Stimulated activated CD4-positive, alpha-beta T cell treated with anti-CD3 and anti-CD28 coated beads, Interleukin-12 subunit alpha, Interleukin-12 subunit beta, amount 100 ng/mL, for 48 hours (primary cell): ENCODE measurements at regions not wholly inside any gene's neighbourhood (a gene's known extent, or its start where the extent isn't known, plus 50 kb on each side); places are given as distances from the start of the nearest gene placed in this dataset.

ENCODE experiments used
- DNase-seq, 3 donors: peaks; one replicate each; pipeline ENCODE4 v3.0.0-alpha.2; 2020; ENCODE audit warnings: low read depth in 2 of 3, low spot score in 1 of 3

DNA sequence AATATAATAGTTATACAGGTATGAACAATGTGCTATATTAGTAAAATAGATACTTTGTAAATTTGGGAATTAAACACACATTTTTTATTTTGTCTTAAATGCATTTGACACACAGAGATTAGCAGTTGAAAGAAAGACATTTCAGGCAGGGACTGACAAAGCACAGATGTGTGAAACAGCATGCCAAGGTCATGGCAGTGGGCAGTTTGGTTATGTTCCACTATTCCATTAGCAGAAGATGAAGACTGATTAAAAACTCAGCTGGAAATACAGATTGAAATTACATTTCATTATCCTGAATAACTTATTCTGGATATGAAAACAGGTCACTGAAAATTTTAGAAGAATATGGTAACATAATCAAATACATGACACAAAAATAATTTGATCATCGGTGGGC, 669.8 kb upstream of the LRFN5 start:
- no peak for DNase-seq

DNA sequence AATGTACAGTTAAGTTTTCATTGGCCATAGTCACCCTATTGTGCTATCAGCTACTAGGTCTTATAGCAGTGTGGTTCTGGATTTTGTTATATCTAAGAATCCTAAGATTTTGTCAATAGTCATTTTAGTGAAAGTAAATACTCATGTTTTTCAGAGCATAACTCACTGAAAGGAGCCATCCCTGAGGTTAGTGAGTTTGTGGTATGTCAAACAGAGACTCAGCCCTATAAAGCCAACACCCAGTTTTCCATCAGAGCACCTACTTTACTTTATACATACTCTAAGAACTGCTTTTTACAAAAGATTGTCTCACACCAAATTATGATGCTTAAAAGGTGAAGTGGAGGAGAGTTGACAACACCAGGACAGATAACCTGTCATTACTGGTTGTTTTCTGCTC, 686.3 kb upstream of the LRFN5 start:
- no peak for DNase-seq

DNA sequence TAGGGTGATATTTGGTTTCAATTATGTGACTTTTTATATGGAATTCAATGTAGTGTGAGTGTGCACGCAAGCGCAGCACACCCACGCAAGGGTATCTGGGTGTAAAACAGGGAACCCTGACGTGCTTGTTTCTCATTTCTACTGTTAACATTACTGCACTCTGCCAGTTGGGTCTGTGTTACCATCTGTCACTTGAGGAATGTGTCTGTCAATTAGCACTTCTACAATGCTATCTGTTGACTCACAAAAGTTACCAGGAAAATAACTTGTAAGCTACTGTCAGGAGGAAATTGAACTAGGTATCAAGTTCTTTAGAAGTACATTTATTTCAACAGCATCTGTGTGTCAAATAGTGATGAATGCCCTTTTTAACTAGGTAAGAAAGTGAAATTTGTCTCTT, 695.5 kb upstream of the LRFN5 start:
- DNase-seq = no peak

DNA sequence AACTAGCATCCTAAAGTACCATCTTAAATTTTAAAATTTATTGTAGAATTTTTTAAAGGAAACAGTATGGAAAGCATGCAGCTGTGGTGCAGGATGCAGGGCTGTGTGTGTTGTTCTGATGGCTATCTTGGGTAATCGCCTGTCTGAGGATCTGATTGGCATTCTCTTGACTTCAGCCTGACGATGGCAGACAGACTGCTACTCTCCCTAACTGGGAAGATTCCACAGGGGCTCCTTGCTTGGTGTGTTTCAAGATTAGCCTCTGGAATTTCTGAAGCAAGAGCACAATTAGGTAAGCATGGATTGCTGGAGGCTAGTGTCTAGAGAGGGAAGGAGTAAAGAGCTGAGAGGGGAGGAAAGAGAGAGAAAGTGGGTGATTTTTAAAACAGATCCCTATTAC, 696.8 kb upstream of the LRFN5 start:
- no peak for DNase-seq

DNA sequence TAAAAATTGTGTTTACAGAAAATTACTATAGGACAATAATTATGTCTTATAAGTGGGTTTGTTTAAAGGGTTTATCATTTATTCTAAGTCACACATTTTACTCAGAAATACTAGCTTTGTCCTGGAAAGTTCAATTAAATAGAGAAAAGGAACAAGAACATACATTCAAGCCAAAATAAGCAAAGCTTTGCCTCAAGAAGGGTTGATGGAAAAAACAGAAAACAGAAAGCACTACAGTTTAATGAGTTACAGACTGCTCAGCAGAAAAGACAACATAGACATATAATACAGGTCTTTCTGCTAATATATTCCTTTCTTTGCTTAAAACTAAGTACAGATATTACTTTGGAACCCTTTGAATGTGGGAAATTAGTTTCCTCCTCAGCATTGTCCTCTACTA, 703.0 kb upstream of the LRFN5 start:
- DNase-seq = no peak

DNA sequence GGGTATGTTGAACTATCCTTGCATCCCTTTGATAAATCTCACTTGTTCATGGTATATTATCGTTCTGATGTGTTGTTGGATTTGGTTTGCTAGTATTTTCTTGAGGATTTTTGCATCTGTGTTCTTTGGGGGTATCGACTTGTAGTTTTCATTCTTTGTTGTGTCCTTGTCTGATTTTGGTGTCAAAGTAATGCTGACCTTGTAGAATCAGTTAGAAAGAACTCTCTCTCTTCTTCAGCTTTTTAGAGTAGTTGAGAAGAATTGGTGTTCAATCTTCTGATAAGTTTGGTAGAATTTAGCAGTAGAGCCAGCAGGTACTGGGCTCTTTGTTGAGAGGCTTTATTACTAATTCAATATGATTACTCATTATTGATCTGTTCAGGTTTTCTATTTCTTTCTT, 707.2 kb upstream of the LRFN5 start:
- DNase-seq = no peak

DNA sequence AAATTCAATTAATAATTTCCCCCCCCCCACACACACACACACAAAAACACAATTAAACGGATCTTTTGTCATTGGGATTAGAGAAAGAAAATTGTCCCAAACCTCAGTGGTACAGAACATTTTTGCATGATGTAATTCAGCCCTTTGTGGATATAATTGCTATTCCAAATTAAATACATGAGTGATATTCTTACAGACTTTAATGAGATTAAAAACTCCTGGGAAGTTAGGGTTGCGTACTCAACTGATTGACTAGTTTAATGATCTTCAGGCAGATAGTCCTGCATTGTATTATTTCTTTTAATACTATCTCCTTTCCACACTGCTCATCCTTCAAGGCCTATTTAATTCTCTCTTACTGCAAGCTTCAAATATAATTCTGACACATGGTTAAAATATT, 711.8 kb upstream of the LRFN5 start:
- no peak for DNase-seq

DNA sequence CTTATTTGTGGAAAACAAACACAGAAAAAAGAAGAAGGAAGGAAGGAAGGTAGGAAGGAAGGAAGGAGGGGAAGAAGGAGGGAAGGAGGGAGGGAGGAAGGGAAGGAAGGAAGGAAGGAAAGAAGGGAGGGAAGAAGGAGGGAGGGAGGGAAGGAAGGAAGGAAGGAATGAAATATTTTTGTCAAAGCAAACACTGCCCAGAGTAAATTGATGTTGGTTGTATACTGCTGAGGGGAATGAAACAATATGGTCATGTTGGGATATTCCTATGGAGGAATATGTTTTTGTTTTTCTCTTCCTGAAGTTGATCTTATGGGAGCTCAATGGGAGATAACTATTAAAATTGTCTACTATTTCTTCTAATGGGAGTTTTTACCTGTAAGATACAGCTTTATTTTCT, 717.5 kb upstream of the LRFN5 start:
- DNase-seq = no peak

DNA sequence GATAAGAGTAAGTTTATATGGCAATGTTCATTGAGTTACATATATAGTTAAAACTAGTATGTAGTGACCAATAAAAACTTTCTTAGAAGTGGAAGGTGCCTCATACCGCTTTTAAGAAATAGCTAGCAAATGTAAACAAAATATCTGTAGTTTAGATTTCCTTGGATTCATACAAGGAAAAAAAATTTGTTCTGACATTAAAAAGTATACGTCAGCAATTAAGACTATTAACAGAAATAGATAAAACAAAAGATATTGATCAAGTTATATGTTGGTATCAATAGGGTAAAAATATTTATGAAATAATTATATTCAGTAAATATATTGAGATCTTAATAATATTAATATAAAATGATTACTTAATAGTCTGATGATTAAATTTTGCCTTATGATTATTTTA, 718.8 kb upstream of the LRFN5 start:
- no peak for DNase-seq

DNA sequence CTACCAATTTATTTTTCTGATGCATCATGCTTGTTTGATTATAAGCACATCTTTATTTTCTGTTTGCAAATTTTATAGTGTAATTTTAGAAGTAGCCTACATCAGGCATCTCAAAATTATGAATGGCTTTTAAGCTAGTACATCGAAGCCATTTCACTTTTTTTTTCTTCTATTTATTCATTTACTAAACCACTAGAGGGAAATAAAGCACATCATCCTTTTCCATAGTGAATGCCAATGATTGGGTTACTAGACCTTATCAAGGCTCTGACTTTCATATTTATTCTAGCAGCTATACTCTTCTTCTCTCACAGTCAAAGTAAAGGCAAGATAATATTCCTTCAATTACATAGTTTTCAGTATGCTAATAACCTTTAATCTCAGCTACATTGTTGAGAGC, 736.4 kb upstream of the LRFN5 start:
- DNase-seq = no peak

DNA sequence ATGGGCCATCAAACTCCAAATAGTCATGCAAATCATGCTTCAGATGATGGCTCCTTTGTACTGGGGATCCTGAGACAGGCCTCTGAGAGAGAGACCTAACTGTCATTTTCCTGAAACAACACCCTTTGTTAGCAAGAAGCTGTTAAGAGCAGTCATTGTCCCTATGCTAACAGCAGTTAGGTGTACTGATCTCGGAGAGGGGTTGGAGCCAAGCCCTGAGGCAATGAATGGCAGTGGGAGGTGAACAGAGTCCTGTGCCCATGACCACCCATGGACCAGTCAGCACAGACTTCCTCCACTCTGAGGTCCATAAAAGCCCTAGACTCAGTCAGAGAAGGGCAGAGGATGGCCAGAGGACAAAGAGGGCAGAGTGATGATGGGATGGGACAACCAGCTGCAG, 747.6 kb upstream of the LRFN5 start:
- no peak for DNase-seq

DNA sequence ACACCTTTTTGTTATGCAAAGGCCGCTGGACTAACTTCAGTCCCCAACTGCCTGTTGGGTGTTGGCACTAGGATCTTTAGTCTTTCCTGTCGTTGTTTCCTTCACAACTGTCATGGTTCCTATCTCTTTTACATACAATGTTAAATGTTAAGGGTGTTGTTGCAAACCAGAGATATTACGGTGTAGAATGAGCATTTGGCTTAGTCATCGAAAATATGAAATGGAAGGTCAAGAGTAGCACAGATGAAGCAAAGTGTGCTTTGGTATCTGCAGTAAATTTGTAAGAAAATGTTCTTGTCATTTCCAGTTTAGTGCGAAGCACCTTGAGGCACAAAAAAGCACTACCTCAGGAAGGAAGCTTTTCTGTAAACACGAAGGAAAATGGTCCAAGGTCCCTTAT, 751.3 kb upstream of the LRFN5 start:
- DNase-seq = no peak

DNA sequence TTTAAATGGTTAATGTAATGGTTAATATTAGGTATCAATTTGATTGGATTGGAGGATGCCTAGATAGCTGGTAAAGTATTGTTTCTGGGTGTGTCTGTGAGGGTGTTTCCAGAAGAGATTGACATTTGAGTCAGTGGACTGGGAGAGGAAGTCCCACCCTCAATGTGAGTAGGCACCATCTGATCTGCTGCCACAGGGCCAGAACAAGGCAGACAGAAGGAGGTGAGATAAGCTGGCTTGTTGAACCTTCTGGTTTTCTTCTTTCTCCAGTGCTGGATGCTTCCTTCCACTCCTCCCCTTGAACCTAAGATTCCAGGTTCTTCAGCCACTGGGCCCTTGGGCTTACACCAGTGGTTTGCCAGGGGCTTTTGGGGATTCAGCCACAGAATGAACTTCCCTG, 756.5 kb upstream of the LRFN5 start:
- DNase-seq = no peak

DNA sequence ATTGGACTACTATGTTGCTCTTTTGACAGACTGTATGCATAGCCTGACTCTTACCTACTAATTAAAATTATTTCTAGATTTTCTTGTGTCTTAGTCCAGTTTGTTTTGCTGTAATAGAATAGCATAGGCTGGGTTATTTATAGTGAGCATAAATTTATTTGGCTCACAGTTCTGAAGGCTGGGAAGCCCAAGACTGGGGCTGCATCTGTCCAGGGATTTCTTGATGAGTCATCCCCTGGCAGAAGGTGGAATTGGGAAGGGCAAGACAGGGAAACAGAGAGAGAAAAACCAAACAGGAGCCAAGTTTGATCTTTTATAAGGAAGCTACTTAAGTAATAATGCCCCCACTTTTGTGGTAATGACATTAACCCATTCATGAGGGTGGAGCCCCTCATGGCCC, 759.2 kb upstream of the LRFN5 start:
- DNase-seq = no peak

DNA sequence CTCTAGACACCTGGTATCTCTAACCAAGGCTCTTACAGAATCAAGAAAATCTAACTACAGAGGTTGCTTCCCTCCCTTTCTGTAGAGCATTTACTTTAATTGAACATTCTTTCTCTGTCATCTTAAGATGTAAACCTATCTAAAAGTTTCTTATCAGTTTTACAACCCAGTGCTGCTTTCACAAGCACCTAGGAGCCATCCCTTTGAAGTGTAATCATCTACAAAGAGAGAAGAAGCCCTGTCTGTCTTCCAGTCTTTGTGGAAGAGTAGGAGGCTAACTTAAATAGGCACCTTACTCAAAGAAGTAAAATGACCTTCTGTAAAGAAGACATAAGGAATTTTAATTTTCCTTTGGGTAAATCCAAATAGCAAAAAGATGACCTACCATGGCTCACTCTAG, 763.9 kb upstream of the LRFN5 start:
- no peak for DNase-seq

DNA sequence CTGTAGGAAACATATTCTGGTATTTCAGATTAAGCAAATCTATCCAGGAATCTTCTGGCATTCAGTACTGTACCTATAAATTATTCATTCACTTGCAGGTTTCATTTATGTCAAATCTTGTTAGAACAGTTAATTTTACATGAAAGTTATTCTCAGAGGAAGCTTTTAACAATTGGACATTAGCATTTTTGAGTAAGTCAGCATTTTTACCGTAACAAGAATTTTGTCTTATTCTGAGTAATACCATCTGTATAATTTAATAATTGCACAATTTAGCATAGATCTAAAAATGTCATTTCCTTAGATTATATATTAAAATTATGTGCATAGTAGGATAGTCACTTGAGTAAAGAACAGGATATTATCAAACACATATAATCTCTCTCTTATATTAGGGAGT, 764.8 kb upstream of the LRFN5 start:
- no peak for DNase-seq

DNA sequence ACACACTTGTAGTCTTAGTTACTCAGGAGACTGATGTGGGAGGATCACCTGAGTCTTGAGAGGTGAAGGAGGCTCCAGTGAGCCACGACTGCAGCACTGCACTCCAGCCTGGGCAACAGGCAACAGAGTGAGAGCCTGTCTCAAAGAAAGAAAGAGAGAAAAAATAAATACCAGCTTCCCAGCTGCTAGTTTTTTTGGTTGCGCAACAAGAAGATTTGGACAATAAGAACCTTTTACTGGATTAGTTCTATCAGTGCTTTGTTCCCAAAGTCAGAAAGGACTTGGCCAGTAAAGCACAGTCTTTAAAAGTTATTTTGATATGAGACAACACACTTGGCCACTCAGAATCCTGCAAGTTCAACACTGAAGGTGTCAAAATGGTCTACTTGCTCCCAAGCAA, 768.1 kb upstream of the LRFN5 start:
- no peak for DNase-seq

DNA sequence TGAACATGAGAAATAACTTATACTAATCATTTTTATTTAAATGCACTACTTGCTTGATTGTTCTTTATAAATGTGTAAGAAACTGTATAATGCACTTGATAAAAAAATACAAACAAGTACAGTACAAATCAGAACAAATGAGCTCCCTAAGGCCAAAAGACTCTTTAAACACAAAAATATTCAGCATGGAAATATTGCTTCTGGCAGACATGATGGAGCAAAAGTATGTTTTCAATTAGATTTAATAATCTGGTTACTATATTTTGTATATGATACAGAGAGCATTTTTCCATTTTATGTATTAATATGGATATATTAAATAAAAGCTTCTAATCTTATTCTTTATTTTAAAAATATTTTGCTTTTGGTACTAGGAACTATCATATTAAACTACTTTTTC, 800.2 kb upstream of the LRFN5 start:
- DNase-seq = no peak

DNA sequence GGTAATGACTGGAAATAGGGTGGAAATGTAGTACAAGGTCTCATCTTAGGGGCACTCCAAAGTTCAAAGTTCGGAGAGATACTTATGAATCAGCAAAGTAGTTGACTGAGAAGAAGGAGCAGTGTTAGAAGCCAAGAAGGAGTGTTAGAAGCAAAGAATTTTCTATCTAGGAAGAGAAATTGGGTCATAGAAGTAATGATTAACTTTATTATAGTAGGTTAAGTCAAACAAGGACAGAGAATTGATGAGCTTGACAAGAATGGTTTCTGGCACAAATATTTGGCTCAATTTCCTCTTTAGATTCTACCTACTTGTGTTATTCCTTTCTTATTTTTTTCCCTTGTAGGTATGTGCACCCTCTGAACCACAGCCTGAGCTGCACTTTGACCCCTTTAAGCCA, 810.5 kb upstream of the LRFN5 start:
- DNase-seq = no peak

DNA sequence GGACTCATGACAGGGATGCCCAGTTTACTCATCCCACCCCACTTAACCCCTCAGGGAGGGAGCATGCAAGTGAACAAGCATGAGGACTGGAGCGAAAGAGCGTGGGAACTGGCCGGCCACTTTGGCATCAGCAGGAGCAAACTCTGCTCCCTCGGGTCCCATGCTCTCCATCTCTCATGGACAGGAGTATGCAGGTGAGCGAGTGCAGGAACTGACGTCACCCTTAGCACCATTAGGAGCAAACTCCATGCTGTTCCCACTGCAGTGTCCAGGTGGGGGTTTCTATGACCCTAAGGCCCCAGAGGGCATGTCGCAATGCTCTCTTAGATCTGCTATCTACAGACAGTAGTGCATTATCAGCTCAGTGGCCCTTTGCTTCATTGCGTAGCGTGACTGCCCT, 821.8 kb upstream of the LRFN5 start:
- DNase-seq = no peak

DNA sequence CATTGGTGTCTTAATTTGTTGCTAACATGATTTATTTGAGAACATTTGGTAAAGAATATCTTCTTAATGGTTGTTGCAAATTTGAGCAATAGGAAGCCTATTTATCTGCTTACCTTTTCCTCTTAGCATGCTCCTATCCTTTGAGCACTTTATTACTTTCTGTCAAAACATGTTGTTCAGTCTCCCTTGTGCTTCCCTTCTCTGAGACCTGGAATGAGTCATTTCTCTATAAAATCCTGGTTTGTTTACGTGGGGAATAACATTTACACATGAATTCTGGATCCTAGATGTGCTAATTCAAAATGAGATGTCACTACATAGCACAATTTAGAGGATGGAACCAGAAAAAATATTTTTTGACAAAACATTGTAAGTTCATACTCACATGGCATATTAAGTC, 844.0 kb upstream of the LRFN5 start:
- DNase-seq = no peak

DNA sequence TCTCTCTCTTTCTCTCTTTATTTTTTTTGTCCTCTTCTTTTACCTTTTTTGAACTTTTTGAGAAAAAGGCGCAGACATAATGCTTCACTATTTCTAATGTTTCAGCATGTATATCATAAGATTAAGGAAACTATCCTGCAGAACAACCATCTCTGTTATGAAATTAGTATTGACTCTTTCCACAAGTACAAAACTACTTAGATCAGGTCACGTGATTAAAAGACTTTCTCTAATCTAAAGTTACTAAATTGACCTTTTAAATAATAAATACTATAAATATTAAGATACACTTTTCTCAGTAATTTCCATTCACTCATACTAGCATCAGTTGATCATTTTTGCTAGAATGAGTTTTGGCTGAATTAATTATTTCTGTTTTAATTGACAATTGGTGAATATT, 844.5 kb upstream of the LRFN5 start:
- no peak for DNase-seq

DNA sequence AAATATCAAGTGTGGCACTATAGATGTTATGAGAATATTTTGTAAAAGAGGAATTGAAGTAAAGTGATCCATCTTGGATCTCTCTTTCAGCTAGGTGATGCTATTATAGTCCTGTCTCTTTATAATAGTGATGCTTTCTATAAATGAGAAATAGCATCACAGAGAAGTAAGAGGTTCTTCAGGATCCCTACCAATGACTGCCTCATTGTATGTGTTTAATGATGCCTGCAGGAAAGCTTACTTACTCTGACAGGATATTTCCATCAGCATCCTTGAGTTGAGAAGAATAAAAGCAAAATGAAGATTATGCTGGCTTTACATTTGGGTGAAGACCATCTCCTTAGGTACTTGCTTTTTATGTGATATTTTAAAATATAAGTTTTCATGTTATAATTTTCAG, 846.0 kb upstream of the LRFN5 start:
- DNase-seq = no peak

DNA sequence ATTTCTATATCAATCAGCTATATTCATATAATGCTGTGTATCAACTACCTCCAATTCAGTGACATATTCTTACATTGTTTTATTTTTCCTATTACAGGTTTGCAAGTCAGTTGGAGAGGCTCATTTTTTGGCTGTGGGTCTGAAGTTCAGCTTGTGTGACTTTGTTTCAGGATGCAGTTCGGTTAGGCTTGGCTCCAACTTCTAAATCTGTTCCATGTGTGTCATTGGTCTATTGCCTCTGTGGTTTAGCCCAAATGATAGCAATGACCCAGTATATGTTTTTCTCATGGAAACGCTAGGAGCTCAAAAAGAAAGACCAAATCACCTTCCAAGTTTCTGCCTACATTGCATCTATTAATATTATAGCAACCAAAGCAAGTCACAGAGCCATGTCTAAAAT, 848.6 kb upstream of the LRFN5 start:
- DNase-seq = no peak
